OCI-LY1 (cell line): ENCODE measurements at regions not wholly inside any gene's neighbourhood (a gene's known extent, or its start where the extent isn't known, plus 50 kb on each side); places are given as distances from the start of the nearest gene placed in this dataset.

Experiments
- CTCF ChIP-seq: fragments of 200-600 bp; sonication (generic), shearing (Covaris generic); IDR thresholded peaks from 2 replicates; pipeline ENCODE4 v1.5.1; 2017; ENCODE audit warnings: mild to moderate bottlenecking, antibody characterized with exemption, low read length, moderate library complexity, mixed read lengths
- EZH2 ChIP-seq: fragments of 200-600 bp; sonication (generic), shearing (Covaris generic); IDR thresholded peaks from 2 replicates; pipeline ENCODE4 v1.8.0; 2017; ENCODE audit warnings: borderline replicate concordance, mixed run types, mild to moderate bottlenecking, antibody characterized with exemption, low read length, moderate library complexity, mixed read lengths

- TF ChIP-seq CTCF (no peak), EZH2 (no peak)
These were observed 355.6 kb upstream of the THRB start for GRCh38 chr3:24850245-24850644.
